SIG-M5 treated with dmso at 0.1 percent for 504 hours (cell line): ENCODE measurements at regions not wholly inside any gene's neighbourhood (a gene's known extent, or its start where the extent isn't known, plus 50 kb on each side); places are given as distances from the start of the nearest gene placed in this dataset.

ENCODE experiments used
- DNase-seq: peaks from one replicate; lab custom pipeline; 2025; ENCODE audit not compliant: unreplicated experiment; lab: John Stamatoyannopoulos, UW

DNA sequence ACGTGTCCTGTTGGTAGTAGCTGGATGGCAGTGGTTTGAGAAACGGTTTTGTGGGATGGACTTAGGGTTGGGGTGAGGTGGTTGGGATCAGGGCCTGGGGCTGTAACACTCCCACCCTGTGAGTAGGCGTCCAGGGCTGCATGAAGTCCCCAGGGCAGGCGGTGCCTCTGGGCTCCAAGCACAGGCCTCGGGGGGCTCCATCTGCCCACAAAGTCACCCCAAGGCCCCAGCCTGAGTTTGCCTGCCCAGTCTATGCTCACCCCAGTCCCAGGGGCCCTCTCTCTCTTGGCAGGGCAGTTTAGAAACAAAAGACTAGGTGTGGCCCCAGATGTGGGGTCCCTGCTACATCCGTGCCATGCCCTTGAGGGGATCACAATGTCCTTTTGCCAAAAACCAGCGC, 86.9 kb upstream of the PRR23E start:
- no peak for DNase-seq

DNA sequence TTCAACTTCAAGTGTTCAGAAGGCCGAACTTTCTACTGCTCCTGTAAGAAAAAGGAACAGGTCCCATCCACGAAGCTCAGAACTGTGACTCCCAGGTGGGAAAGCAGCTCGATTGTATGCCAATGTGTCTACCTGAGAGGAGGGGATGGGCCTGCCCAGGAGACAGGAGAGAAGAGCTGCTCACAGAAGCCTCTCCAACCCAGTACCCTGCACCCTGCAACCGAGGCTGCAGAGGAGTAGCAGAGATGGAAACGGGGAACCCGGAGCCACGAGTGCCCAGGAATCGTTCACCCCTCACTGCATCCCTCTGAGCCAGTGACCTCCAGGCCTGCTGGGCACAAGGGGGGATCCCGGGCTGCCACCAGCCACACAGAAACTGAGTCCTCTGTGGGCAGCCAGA, 86.5 kb upstream of the PRR23E start:
- DNase-seq = no peak

- DNase-seq = no peak
Observed at GRCh38 chr3:127107002-127107401, 85.9 kb upstream of the PRR23E start.

DNA sequence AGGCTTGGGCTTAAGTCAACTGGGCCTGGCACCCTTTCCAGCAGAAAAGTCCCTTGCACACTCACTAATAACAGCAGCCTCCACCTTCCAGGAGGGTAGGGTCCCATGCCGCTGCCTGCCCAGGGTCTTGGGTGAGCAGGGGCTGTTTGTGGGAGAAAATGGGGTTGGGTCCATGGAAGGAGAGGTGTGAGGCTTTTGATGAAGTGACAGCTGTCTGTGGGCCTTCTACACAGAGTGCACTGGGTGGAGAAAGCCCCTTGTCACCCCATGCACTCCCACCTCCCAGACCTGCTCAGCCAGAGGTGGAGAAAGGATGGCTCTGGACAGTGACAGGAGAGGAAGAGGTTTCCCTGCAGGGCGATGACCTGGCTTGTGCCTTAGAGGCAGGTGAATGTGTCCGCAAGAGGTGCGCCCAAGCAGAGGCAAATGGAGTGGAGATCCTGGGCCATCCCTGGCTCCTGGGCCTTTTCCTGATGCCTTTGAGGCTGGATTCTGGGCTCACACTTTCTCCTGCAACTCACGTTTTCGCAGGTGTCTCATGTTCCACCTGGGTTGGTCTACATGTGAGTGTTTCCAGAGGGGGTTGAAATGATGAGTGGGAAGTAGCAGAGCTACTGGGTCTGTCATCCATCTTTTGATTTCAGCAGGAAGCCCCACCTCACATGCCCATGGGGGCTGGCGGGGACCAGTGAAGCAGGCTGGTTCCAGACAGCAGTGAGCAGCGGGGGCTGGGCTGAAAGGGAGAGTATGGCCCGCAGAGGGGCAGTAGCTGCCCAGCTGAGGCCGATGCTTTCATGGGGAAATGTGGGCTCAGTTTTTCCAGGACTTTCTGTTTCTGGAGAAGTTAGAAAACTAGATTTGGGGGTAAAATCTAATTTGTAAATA, 85.2 kb upstream of the PRR23E start:
- DNase-seq = no peak

DNA sequence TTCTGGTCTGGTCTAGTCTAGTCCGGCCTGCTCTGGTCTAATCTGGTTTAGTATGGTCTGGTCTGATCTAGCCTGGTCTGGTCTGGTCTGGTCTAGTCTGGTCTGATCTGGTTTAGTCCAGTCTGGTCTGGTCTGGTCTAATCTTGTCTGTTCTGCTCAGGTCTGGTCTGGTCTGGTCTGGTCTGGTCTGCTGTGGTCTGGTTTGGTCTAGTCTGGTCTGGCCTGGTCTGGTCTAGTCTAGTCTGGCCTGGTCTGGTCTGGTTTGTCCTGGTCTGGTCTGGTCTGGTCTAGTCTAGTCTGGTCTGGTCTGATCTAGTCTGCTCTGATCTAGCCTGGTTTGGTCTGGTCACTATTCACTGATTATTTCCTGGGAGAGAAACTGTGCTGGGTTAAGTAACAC, 84.1 kb upstream of the PRR23E start:
- no peak for DNase-seq

DNA sequence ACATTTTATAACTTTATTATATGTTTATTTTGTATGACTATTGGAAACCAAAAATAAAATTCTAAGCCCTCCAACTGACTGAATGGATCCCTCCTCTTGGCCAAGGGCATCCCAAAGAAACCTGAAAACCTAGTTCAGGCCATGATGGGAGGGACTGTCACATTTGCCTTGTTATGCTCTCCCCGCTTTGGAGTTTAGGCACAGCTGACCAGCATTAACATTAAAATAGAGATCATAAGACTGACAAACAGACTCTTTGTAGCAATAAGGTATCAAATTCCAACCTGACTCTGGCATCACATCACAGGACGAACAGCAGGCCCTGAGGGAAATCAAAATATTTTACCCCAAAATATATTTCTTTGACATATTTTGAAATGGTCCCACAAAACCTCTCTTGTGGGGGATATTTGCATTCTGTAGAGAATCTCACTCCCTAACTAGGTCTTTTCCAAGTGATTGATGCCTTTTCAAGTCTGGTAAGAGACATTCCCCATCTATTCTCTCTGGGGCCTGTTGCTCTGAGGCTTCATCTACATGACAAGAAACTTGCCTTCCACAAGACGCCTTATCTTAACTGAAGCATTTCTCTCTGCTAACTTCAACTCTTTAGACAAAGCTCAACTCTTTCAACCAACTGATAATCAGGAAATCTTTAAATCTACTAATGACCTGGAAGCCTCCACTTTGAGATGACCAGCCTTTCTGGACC, 81.8 kb upstream of the PRR23E start:
- no peak for DNase-seq

DNA sequence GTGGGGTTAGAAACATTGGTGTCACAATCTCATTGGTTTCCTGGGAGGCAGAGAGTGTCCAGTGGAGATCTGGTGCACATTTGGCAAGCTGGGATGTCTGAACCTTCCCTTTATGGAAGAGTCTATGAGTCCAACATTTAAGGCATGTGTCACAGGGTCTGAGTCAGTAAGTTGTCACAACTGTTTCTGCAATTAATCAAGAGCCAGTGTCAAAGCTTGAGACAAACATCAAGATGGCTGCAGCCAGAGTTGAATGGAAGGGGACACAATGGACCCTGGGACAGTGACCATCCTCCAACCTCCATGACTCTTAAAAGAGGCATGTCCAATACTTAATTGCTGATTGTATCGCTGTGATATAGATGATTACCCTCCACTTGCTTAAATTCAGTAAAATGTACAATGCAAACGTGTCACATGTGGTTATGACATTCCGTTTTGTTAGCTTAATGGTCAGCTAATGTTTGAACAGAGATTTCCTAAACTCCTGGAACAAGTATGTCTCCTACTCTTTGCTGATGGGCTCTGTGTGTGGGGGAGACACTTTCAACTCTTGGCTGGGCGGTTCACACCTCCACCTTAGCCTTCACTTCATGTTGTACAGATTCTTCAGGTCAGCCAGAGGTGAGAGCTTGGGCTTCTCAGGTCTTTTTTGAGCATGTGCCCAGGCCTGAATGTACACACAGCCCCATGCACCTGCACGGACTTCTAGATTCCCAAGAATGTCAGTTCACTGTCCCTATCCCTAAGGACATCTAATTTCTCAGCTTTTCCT, 79.9 kb upstream of the PRR23E start:
- peak; percentile 24 for DNase-seq

GRCh38 chr3:127113571-127113891, 79.4 kb upstream of the PRR23E start:
- no peak for DNase-seq

DNA sequence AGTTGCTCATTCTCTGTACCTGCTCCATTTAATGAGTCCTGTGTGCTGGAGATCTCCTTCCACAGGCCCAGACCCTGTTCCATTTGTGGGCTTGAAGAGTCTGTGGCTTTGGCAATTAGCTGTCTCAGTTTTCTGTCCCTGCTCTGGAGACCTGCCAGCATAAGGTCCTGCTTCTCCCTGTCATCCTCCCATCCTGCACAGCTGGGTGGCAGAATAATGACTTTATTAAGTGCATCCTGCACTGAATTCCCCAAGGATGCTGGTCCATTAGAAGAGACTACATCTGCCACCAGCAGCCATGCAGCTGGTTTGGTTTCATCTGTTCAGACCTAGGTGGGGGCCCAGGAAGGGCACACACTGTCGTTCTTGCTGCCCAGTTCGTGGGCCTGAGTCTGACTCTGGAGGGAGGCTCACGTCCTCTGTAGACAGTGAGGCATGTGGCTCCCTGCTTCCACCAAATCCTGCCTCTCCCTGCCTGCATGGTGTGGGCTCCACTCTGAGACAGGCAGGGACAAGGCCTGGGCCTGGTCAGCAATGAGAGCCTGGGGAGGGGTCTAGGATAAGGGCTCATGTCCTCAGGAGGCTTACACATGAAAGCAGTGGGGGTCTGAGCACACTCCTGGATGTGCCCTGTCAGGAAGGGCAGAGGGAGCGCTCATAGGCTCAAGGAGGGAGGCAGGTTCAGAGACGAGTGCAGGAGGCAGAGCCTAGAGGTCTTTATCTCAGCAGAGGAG, 78.4 kb upstream of the PRR23E start:
- no peak for DNase-seq

DNA sequence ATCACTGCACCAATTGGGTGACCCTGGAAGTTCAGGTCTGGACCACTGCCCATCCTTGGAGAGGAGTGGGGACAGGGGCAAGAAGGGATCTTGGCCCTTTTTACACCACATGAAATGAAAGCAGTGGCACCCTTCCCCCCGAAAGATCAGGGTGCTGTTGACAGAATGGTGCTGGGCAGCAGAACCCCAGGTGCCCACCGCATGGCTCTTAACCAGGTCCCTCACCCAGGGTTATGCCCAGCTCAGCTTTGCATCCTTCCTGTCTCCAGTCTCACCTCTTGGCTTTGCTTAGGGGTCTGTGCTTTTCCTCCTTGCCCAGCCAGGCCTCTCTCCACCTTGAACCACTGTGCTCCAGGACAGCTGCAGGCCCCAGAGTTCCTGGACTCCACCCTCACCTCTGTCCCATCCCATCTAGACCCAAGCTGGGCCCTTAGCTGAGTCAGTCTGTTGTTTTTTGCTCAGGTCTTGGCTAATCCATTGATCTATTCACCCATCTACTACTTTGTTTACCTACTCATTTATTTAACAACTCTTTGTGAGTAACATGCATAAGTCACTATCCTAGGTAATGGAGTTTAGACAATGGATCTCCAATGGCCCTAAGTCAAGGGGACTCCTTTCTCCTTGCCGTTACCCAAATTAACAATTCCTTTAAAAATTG, 77.1 kb upstream of the PRR23E start:
- no peak for DNase-seq

- no peak for DNase-seq
Observed at GRCh38 chr3:127118366-127118765, 74.6 kb upstream of the PRR23E start.

- no peak for DNase-seq
Observed at GRCh38 chr3:127119693-127120464, 73.1 kb upstream of the PRR23E start.

DNA sequence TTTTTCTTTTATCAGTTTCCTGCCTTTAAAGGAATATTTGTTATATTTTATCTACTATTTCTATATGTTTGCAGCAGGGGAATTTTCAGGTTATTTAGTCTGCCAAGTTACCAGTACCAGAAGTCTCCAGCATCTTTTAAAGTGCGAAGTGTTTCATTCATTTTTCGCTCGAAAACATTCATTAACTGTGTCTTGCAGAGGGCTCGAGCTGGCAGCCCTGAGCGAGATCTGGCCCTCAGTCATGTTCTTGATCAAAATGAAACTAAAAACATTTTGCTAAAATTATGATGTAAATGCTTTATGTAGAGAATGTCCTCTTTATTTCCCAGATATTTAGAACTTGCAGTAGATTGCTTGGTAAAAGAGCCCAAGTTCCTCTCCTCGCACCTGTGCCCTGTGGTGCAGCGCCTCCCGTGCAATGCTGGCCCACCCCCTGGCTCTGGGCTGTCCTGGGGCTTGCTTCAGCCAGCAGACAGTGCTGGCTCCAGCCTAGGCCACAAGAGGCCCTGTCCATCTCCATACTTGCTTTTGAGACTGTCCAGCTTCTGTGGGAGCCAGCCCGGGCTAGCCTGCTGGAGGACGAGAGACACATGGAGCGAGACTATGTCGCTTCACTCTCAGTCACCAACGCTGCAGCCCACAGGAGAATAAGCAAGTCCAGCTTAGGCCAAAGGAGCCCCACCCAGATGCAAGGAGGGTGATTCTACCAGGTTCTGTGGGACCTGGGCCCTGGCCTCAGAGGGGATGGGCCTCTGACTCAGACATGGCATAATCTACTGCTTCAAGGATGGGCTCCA, 71.9 kb upstream of the PRR23E start:
- no peak for DNase-seq

DNA sequence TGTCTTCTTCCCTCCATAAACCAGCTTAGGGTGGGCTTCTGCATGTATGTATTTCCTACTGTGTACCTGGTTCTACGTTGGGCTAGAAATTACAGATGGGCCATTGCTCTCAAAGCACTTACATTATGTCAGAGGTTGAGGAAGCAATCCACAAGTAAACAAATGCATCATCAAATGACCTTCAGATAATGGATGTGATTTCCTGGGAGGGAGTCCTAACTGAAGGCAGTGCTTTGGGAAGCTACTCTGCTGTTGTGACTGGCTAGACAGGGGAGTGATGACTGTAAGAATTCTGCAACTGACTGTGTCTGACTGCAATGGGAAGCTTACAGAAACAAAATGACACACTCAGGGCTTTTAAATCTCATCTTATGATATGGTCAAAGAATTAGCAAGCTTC, 71.0 kb upstream of the PRR23E start:
- DNase-seq = no peak

- DNase-seq = no peak
Observed at GRCh38 chr3:127123533-127123932, 69.4 kb upstream of the PRR23E start.

DNA sequence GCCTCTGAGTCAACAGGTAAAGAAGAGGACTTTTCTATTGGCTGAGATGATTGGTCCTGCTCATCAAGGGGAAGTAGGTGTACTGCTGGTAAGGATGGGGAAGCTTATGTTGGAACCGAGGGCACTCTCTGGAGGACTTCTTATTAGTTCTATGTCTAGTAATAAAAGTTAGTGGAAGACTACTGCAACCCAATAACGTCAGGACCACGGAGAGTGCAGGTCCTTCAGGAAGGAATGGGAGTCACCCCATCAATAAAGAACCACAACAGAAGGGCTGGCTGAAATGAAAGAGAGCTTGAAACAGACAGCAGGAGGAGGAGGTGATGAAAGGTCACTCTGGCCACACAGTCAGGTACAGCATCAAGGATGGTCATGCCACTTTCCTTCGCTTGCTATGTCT, 68.8 kb upstream of the PRR23E start:
- DNase-seq = no peak

DNA sequence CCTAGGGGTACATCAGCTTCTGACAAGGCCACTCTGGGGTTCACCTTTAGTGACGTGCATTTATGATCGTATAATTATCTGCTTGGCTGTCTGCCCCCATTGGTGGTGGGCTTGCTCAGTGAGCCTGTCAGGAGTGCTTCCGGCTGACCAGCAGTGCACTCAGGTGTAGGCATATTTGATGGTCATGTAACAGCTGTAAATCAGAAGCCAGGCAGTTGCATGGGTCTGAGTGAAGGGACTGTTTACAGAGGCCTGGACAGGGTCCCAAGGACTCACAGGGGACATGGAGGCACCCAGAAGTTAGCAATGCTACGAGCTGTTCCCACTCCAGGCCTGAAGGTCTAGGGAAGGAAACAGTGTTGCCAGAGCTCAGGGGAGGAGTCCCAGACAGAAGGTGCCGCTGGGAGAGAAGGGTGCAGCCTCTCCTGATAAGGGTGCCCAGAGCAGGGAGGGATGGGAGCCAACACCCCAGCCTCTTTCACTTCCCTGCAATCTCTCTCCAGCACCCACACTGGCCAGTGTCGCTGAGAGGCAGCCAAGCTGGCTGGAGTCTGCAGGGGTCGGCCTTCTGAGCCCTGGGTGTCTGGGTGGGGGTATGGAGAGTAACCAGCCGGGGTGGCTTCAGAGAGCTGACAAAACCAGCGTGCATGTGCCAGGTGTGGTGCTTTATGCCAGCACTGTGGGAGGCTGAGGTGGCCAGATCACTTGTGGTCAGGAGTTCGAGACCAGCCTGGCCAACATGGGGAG, 61.3 kb upstream of the PRR23E start:
- DNase-seq = no peak

DNA sequence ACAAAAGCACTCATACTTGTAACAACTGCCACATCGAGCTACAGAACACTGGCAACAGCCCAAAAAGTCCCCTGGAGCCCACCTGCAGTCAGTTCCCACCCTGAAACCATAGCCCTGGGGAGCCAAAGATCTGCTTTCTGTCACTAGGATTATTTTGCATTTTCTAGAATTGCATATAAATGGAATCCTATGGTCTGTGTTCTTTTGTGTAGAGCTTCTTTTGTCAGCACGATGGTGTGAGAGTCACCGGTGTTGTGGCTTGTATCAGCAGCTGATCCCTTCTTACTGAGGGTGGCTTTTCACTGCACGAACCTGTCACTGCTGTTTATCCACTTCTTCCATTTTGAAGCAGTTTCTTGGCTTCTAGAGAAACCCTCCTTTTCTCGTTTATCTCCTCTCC, 60.1 kb upstream of the PRR23E start:
- DNase-seq = no peak
